ENCODE measurements at regions not wholly inside any gene's neighbourhood (a gene's known extent, or its start where the extent isn't known, plus 50 kb on each side); places are given as distances from the start of the nearest gene placed in this dataset.

GRCh38 chr13:40456397-40456953 is 210.0 kb downstream of the FOXO1 start (continued):
- TF ChIP-seq ZNF592 (IDR thresholded peaks at IDR 0.05) = no peak
- no peak for TF ChIP-seq SP1 (IDR thresholded peaks at IDR 0.05; ENCODE audit: low read depth, low read length)
- TF ChIP-seq CHD4 (IDR thresholded peaks at IDR 0.05) = no peak
- TF ChIP-seq RAD51 (IDR thresholded peaks at IDR 0.05) = no peak
- TF ChIP-seq TCF12 (IDR thresholded peaks at IDR 0.05; ENCODE audit: low read depth, low read length) = no peak
- TF ChIP-seq ZNF207 (IDR thresholded peaks at IDR 0.05; ENCODE audit: borderline replicate concordance) = no peak

GRCh38 chr13:40456979-40457553 is 209.4 kb downstream of the FOXO1 start:
- no peak overlapping the region for H3K9ac ChIP-seq (ENCODE audit: control insufficient read depth, insufficient read depth, low read length)
- no peaks in the 10 kb centered on the region for H4K20me1 ChIP-seq (ENCODE audit: control insufficient read depth, insufficient read depth)
- peak; percentile 25; the same call in 2 of the 3 replicates for ATAC-seq
- FAIRE-seq = no peak
- TF ChIP-seq PAX5 (IDR thresholded peaks at IDR 0.05; ENCODE audit: borderline replicate concordance, low read depth, low read length) (no peak), STAT1 (conservative IDR thresholded peaks at IDR 0.05) (no peak), IRF3 (IDR thresholded peaks at IDR 0.05) (no peak), SMAD5 (IDR thresholded peaks at IDR 0.05; ENCODE audit: low read depth) (no peak), MEF2B (IDR thresholded peaks at IDR 0.05; ENCODE audit: partially characterized antibody, poor library complexity, severe bottlenecking) (no peak), EZH2 (IDR thresholded peaks at IDR 0.05; ENCODE audit: borderline replicate concordance, control insufficient read depth, low read depth, low read length) (no peak), BCL3 (IDR thresholded peaks at IDR 0.05; ENCODE audit: borderline replicate concordance, insufficient read depth, low read depth, low read length, poor library complexity, severe bottlenecking) (no peak), ASH2L (IDR thresholded peaks at IDR 0.05; ENCODE audit: borderline replicate concordance, low read depth) (no peak)
- RAD21 ChIA-PET (ENCODE audit: unreplicated experiment) = no interaction called here
- SMC1A ChIA-PET (ENCODE audit: uncharacterized antibody, unreplicated experiment) = interaction anchor here (0.6 kb wide), 1 partner anchor 24 kb away, joined by 3 read pairs; no protein-coding TSS in a partner anchor
- H3K9me3 ChIP-seq (replicated peaks; ENCODE audit: control insufficient read depth, insufficient read depth, low read length) = no peaks in the 10 kb centered on the region
- intact Hi-C loops (cut with micrococcal nuclease; ENCODE audit: unreplicated experiment) = no loop called here
- H3K79me2 ChIP-seq (ENCODE audit: control insufficient read depth, insufficient read depth, low read length) = no peaks in the 10 kb centered on the region
- no peaks in the 10 kb centered on the region; a peak in 1 of 4 replicates for H3K27me3 ChIP-seq (replicated peaks in 1 of 2; ENCODE audit: control insufficient read depth in 2 of 2, insufficient read depth in 2 of 2, low read length in 1 of 2)
- in situ Hi-C loops (cut with MboI) = no loop called here
- BruUV-seq (replicated peaks) = no TSS peak
- no peak overlapping the region for H3K4me2 ChIP-seq (ENCODE audit: control insufficient read depth, insufficient read depth)
- H2AFZ ChIP-seq (ENCODE audit: control insufficient read depth, low read depth, low read length) = no peak overlapping the region
- H3K4me1 ChIP-seq (ENCODE audit: control insufficient read depth, insufficient read depth, low read length) = no peaks in the 10 kb centered on the region
- WGBS (ENCODE audit: insufficient coverage, insufficient replicate concordance, low lambda C conversion rate, missing lambda C conversion rate) = 35% methylated on average over 8 of the region's 8 CpGs
- no peaks in the 10 kb centered on the region for H3K36me3 ChIP-seq (ENCODE audit: control insufficient read depth in 2 of 2, insufficient read depth in 2 of 2, low read length in 1 of 2)
- POLR2A ChIA-PET = interaction anchor here (0.6 kb wide), 1 partner anchor 79 kb away, joined by 3 read pairs; no protein-coding TSS in a partner anchor
- CTCF ChIA-PET = no interaction called here
- no peak overlapping the region for H3K4me3 ChIP-seq
- H3K27ac ChIP-seq (ENCODE audit: control insufficient read depth, insufficient read depth) = no peak overlapping the region
- no peak for DNase-seq (ENCODE audit: low read depth, low spot score)
